ENCODE measurements at regions not wholly inside any gene's neighbourhood (a gene's known extent, or its start where the extent isn't known, plus 50 kb on each side); places are given as distances from the start of the nearest gene placed in this dataset.

DNA sequence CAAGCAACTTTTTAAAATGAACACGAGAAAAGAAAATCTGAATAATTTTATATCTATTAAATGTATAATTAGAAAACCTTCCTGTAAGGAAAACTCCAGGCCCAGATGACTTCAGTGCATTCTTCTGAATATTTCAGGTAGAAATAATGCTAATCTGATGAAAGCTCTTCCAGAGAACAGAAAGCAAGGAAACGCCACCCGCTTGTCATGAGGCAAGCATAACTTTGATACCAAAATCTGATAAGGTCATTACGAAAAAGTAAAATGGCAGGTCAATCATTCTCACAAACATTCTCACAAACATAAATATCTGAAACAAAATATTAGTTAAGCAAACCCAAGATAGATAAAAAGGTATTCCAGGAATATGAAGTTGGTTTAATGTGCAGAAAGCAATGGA is 60.6 kb upstream of the PCSK6 start:
- no peak overlapping the region for H3K4me2 ChIP-seq (ENCODE audit: low read length)
- intact Hi-C loops (cut with micrococcal nuclease; ENCODE audit: unreplicated experiment) = no loop called here
- ChIA-PET CTCF (ENCODE audit: unreplicated experiment) (no interaction called here), POLR2A (no interaction called here)
- no peaks in the 10 kb centered on the region for H3K9me2 ChIP-seq (ENCODE audit: insufficient read depth, low read length)
- H3K4me3 ChIP-seq (ENCODE audit: low read depth, low read length, poor library complexity, severe bottlenecking) = no peak overlapping the region
- no peaks in the 10 kb centered on the region for H3K36me3 ChIP-seq (ENCODE audit: insufficient read depth, low read length)
- no peak overlapping the region for H3K27ac ChIP-seq (ENCODE audit: low read depth, low read length, poor library complexity, severe bottlenecking)
- no peak overlapping the region for H2AFZ ChIP-seq (ENCODE audit: low read length)
- H4K20me1 ChIP-seq (ENCODE audit: insufficient read depth, low read length) = no peaks in the 10 kb centered on the region
- H3K4me1 ChIP-seq (ENCODE audit: insufficient read depth, low read length, poor library complexity, severe bottlenecking) = no peaks in the 10 kb centered on the region
- no peak for DNase-seq (ENCODE audit: low spot score)
- H3K79me2 ChIP-seq (ENCODE audit: insufficient read depth, low read depth, low read length) = no peaks in the 10 kb centered on the region
- no TSS peak for BruUV-seq (replicated peaks)
- no peak for TF ChIP-seq EZH2phosphoT487 (IDR thresholded peaks at IDR 0.05; ENCODE audit: borderline replicate concordance, low read depth, low read length)
- TF ChIP-seq, protein P1, sequence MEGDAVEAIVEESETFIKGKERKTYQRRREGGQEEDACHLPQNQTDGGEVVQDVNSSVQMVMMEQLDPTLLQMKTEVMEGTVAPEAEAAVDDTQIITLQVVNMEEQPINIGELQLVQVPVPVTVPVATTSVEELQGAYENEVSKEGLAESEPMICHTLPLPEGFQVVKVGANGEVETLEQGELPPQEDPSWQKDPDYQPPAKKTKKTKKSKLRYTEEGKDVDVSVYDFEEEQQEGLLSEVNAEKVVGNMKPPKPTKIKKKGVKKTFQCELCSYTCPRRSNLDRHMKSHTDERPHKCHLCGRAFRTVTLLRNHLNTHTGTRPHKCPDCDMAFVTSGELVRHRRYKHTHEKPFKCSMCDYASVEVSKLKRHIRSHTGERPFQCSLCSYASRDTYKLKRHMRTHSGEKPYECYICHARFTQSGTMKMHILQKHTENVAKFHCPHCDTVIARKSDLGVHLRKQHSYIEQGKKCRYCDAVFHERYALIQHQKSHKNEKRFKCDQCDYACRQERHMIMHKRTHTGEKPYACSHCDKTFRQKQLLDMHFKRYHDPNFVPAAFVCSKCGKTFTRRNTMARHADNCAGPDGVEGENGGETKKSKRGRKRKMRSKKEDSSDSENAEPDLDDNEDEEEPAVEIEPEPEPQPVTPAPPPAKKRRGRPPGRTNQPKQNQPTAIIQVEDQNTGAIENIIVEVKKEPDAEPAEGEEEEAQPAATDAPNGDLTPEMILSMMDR (conservative IDR thresholded peaks at IDR 0.05; ENCODE audit: low read length) = no peak
- no peaks in the 10 kb centered on the region for H3K9me3 ChIP-seq (ENCODE audit: low read length)

DNA sequence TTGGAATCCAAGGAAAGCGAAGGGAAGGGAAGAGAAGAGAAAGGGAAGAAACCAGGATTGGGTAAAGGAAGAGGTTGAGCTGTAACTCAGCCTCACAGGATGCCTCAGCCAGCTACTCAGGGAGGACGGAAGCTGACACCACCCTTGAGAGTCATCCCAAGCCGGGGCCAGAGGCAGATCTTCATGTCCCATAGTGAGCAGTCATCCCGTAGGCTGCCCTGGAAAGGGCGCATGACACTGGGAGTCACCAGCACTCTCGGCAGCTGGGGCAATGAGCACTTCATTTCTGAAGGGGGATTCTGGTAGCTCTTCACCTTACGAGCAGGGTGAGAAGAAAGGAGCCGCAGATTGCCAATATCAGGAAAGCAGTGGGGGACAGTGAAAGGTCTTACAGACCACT is 60.1 kb upstream of the PCSK6 start:
- TF ChIP-seq EZH2phosphoT487 (IDR thresholded peaks at IDR 0.05; ENCODE audit: borderline replicate concordance, low read depth, low read length) = no peak
- TF ChIP-seq, protein P1 (conservative IDR thresholded peaks at IDR 0.05; ENCODE audit: low read length) = no peak
- CTCF ChIA-PET (ENCODE audit: unreplicated experiment) = no interaction called here

DNA sequence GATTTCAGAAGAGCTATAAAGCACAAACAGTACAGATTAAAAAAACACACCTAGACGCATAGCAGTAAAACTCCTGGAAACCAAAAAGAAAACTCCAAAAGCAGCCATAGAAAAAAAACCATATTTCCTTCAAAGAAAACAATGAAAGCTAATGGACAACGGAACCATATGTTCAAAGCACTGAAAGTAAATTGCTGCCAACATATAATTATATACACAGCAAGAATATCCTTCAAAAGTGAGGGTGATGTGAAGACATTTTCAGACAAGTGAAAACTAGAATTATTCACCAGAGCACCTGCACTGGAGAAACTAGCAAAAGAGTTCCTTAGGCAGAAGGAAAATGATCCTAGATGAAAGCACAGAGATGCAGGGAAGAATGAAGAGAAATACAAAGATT is 58.2 kb upstream of the PCSK6 start:
- intact Hi-C loops (cut with micrococcal nuclease; ENCODE audit: unreplicated experiment) = no loop called here
- CTCF ChIA-PET (ENCODE audit: unreplicated experiment) = no interaction called here

More for the DNA sequence above, 60.1 kb upstream of the PCSK6 start:
- H3K9me2 ChIP-seq (ENCODE audit: insufficient read depth, low read length) = no peaks in the 10 kb centered on the region
- no peaks in the 10 kb centered on the region for H3K36me3 ChIP-seq (ENCODE audit: insufficient read depth, low read length)
- H3K79me2 ChIP-seq (ENCODE audit: insufficient read depth, low read depth, low read length) = no peaks in the 10 kb centered on the region
- no peak overlapping the region for H3K27ac ChIP-seq (ENCODE audit: low read depth, low read length, poor library complexity, severe bottlenecking)
- H3K4me1 ChIP-seq (ENCODE audit: insufficient read depth, low read length, poor library complexity, severe bottlenecking) = no peaks in the 10 kb centered on the region
- no peak for DNase-seq (ENCODE audit: low spot score)
- no peak overlapping the region for H2AFZ ChIP-seq (ENCODE audit: low read length)
- no peaks in the 10 kb centered on the region for H4K20me1 ChIP-seq (ENCODE audit: insufficient read depth, low read length)
- no peak overlapping the region for H3K4me2 ChIP-seq (ENCODE audit: low read length)
- intact Hi-C loops (cut with micrococcal nuclease; ENCODE audit: unreplicated experiment) = no loop called here
- no peak overlapping the region for H3K4me3 ChIP-seq (ENCODE audit: low read depth, low read length, poor library complexity, severe bottlenecking)
- POLR2A ChIA-PET = interaction anchor here (0.6 kb wide), 1 partner anchor 891 kb away, joined by 3 read pairs; no protein-coding TSS in a partner anchor
- BruUV-seq (replicated peaks) = no TSS peak
- H3K9me3 ChIP-seq (ENCODE audit: low read length) = no peaks in the 10 kb centered on the region

More for the DNA sequence above, 58.2 kb upstream of the PCSK6 start:
- H3K4me3 ChIP-seq (ENCODE audit: low read depth, low read length, poor library complexity, severe bottlenecking) = no peak overlapping the region
- POLR2A ChIA-PET = interaction anchor here (1.0 to 1.1 kb wide), 2 partner anchors 19 to 1661 kb away, joined by 3 read pairs; no protein-coding TSS in a partner anchor
- H3K4me1 ChIP-seq (ENCODE audit: insufficient read depth, low read length, poor library complexity, severe bottlenecking) = no peaks in the 10 kb centered on the region
- H3K9me3 ChIP-seq (ENCODE audit: low read length) = no peaks in the 10 kb centered on the region
- no peaks in the 10 kb centered on the region for H3K36me3 ChIP-seq (ENCODE audit: insufficient read depth, low read length)
- no peak for DNase-seq (ENCODE audit: low spot score)
- no peak overlapping the region for H3K27ac ChIP-seq (ENCODE audit: low read depth, low read length, poor library complexity, severe bottlenecking)
- H4K20me1 ChIP-seq (ENCODE audit: insufficient read depth, low read length) = no peaks in the 10 kb centered on the region
- no peaks in the 10 kb centered on the region for H3K79me2 ChIP-seq (ENCODE audit: insufficient read depth, low read depth, low read length)
- no peaks in the 10 kb centered on the region for H3K9me2 ChIP-seq (ENCODE audit: insufficient read depth, low read length)
- BruUV-seq (replicated peaks) = no TSS peak
- no peak overlapping the region for H3K4me2 ChIP-seq (ENCODE audit: low read length)
- no peak overlapping the region for H2AFZ ChIP-seq (ENCODE audit: low read length)
- TF ChIP-seq, protein P1 (conservative IDR thresholded peaks at IDR 0.05; ENCODE audit: low read length) = no peak
- TF ChIP-seq EZH2phosphoT487 (IDR thresholded peaks at IDR 0.05; ENCODE audit: borderline replicate concordance, low read depth, low read length) = no peak
